Immature natural killer cell (primary cell): ENCODE measurements at regions not wholly inside any gene's neighbourhood (a gene's known extent, or its start where the extent isn't known, plus 50 kb on each side); places are given as distances from the start of the nearest gene placed in this dataset.

Source experiments
- DNase-seq, 3 donors: peaks; one replicate each; pipeline ENCODE4 v3.0.0; 2022; ENCODE audit warnings: mixed read lengths in 1 of 3
- H3K27ac Mint-ChIP-seq, 6 donors: one replicate each; pipeline ENCODE4 v1.8.0; 2020; ENCODE audit warnings: mixed read lengths in 6 of 6, mild to moderate bottlenecking in 5 of 6, inconsistent platforms in 4 of 6, moderate library complexity in 3 of 6
- H3K27me3 Mint-ChIP-seq, 3 donors: one replicate each; pipeline ENCODE4 v1.8.0; 2020 to 2021; ENCODE audit warnings: low read depth in 3 of 3, mild to moderate bottlenecking in 3 of 3, mixed read lengths in 3 of 3, moderate library complexity in 3 of 3, inconsistent platforms in 1 of 3
- H3K36me3 Mint-ChIP-seq, 3 donors: one replicate each; pipeline ENCODE4 v1.8.0; 2020; ENCODE audit warnings: mixed read lengths in 3 of 3, inconsistent platforms in 2 of 3, mild to moderate bottlenecking in 2 of 3
- H3K4me1 Mint-ChIP-seq, 2 donors: one replicate each; pipeline ENCODE4 v1.8.0; 2020; ENCODE audit warnings: inconsistent platforms in 2 of 2, mild to moderate bottlenecking in 2 of 2, mixed read lengths in 2 of 2, moderate library complexity in 1 of 2
- H3K4me3 Mint-ChIP-seq, 5 donors: one replicate each; pipeline ENCODE4 v1.8.0; 2020; ENCODE audit warnings: mild to moderate bottlenecking in 5 of 5, mixed read lengths in 5 of 5, inconsistent platforms in 3 of 5, moderate library complexity in 3 of 5
- H3K9me3 Mint-ChIP-seq, 6 donors: one replicate each; pipeline ENCODE4 v1.8.0; 2020; ENCODE audit warnings: mild to moderate bottlenecking in 6 of 6, mixed read lengths in 6 of 6, inconsistent platforms in 4 of 6, moderate library complexity in 3 of 6

DNA sequence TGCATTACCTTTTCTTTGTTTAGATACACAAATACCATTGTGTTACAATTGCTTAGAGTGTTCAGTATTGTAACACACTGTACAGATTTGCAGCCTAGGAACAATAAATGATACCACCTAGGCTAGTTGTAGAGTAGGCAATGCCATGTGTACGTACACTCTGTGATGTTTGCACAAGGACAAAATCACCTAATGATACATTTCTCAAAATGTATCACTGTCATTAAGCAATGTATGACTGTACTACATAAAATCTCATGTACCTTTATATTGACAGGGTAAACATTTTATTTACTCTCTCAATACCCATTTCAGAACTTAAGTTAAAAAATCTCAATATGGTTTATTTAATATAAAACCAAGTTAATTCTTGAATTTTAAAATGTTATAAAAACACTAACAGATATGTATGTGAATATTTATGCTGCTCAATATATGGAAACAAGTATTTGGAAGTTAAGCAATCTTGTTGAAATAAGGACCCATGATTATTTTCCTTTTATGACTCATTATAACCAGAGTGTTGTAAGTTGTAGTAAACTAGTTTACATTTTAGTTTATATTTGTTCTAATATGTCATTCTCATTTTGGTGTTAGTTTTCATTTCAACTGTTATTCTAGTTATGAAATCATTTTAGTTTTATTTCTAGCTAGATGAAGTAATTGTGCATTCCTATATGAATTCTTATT lies 409.2 kb downstream of the TLL1 start:
- H3K4me3 Mint-ChIP-seq = no peak overlapping the region
- H3K27me3 Mint-ChIP-seq = peaks cover 0 to 2% (median 1%) of the 10 kb centered on the region in 3 donors
- peaks cover 0 to 6% of the 10 kb centered on the region in 2 donors for H3K4me1 Mint-ChIP-seq
- no peak for DNase-seq
- H3K27ac Mint-ChIP-seq = no peak overlapping the region
- H3K36me3 Mint-ChIP-seq = no peaks in the 10 kb centered on the region
- peaks cover 3 to 27% (median 14%) of the 10 kb centered on the region in 6 donors for H3K9me3 Mint-ChIP-seq

DNA sequence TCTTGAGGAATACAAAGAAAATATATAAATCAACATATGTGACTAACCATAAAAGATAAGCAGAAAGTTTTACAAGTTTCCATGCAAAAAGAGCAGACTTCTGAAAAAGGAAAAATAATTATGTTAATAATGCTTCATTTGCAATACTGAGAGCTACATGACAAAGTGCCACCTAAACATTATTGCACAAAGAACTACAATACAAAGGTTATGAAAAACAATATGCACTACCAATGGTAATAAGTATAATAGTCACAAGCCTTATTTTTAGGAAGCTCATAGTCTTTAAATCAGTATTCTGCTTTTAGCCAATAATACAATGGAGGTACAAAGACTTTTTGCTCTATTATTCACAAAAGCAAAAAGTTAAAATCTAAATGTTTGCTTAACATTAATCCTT lies 411.2 kb downstream of the TLL1 start:
- Mint-ChIP-seq H3K27ac (no peak overlapping the region), H3K36me3 (no peaks in the 10 kb centered on the region), H3K27me3 (peaks cover 0 to 1% (median 0%) of the 10 kb centered on the region in 3 donors), H3K4me3 (no peak overlapping the region), H3K4me1 (peaks cover 0 to under 1% of the 10 kb centered on the region in 2 donors), H3K9me3 (peaks cover 2 to 34% (median 14%) of the 10 kb centered on the region in 6 donors)
- DNase-seq = no peak

DNA sequence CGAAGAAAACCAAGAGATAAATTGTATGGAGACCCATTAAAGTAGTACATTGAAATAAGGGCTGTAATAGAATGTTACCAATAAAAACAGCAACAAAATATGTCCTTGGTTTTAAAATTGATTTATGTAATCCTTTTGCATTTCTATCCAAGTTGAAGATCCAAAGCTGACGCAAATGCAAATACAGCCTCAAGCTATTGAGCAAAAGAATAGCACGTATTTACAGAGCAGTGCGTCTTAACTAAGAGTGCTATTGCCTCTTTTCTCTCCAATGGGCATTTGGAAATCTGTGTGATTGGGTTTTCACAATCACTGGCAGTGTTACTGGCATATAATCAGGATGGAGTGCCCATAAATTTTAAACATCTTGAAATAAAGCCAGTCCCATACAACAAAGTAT lies 417.4 kb downstream of the TLL1 start:
- Mint-ChIP-seq H3K27ac (no peak overlapping the region), H3K27me3 (no peaks in the 10 kb centered on the region), H3K36me3 (no peaks in the 10 kb centered on the region), H3K9me3 (peaks cover 6 to 56% (median 16%) of the 10 kb centered on the region in 6 donors), H3K4me1 (no peaks in the 10 kb centered on the region), H3K4me3 (no peak overlapping the region)
- no peak for DNase-seq

DNA sequence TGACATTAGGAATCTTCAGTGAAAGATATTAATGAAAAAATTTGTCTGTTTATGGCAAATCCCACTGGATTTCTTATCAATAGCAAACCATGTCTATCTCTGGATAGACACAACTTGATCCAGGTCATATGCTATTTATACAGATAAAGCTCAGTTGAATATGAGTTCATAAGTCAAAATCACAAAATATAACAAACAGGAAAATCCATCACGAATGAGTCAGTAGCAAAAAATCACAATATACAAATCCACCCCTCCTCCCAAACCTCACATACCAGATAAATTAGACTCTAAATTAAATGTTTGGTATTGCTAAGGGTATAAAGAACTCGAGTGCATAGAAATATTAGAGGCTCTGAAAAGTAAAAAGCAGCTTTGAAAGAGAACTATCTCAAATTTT lies 420.5 kb downstream of the TLL1 start:
- H3K9me3 Mint-ChIP-seq = peaks cover 2 to 46% (median 13%) of the 10 kb centered on the region in 6 donors
- no peak overlapping the region for H3K4me3 Mint-ChIP-seq
- no peaks in the 10 kb centered on the region for H3K36me3 Mint-ChIP-seq
- H3K27me3 Mint-ChIP-seq = peaks cover 0 to 2% (median 0%) of the 10 kb centered on the region in 3 donors
- no peaks in the 10 kb centered on the region for H3K4me1 Mint-ChIP-seq
- no peak for DNase-seq
- H3K27ac Mint-ChIP-seq = no peak overlapping the region

DNA sequence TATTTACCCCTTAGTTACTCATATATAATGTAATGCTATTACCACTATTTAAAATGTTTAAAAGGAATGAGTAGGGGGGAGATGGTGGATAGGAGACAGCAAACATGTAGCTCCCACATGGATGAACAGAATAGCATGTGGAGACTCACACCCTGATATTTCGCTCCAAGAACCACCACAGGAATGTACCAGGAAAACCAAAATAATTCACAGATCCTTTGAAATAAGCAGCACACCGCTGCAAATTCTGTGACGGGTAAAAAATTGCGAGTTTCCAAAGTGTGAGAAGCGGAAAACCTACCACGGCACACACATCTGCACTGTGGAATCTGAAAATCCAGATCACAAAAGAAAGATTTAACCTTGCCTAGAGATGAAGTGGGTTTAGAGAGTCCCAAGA lies 428.2 kb downstream of the TLL1 start:
- Mint-ChIP-seq H3K27ac (no peak overlapping the region), H3K36me3 (no peaks in the 10 kb centered on the region), H3K9me3 (peaks cover 4 to 51% (median 20%) of the 10 kb centered on the region in 6 donors), H3K4me1 (no peaks in the 10 kb centered on the region), H3K27me3 (peaks cover 0 to 2% (median 0%) of the 10 kb centered on the region in 3 donors), H3K4me3 (no peak overlapping the region)
- DNase-seq = no peak

DNA sequence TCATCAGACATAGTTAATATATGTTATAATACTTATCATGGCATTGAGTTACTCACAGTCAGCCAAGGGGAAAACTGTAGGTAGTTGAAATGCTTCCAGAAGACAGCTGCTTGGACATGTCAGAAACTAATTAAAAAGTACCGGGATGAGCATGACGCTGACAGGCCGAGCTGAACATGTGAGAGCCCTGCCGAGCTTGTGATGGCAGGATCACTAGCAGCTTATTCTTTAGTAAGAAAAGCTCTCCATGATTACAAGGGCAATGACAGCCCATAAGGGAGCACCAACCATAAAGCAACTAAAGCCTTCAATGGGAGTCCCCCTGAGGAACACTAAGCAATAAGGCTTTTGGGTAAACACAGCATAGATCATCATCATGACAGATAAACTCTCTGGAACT lies 435.6 kb downstream of the TLL1 start:
- no peaks in the 10 kb centered on the region for H3K27me3 Mint-ChIP-seq
- H3K4me3 Mint-ChIP-seq = no peak overlapping the region
- no peak overlapping the region for H3K27ac Mint-ChIP-seq
- H3K4me1 Mint-ChIP-seq = no peaks in the 10 kb centered on the region
- H3K9me3 Mint-ChIP-seq = peaks cover 2 to 52% (median 14%) of the 10 kb centered on the region in 6 donors
- H3K36me3 Mint-ChIP-seq = no peaks in the 10 kb centered on the region
- no peak for DNase-seq

DNA sequence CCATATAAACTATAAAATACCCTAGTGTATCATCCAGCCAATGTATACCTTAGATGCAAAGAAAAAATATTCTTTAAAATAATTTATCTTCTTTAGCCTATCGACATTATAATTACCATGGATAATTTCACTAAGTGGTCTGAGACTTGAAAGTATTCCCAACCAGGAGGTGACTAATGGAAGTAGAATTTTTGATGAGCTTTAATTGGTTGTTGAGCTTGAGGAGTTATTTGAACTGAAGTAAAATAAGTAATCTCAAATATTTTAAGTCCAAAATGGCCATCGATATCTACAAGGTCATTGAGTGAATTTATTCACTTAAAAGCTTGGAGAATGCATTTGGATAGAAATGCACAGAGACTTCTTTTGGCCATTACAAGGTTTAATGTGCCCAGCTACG lies 436.2 kb downstream of the TLL1 start:
- no peak overlapping the region for H3K27ac Mint-ChIP-seq

DNA sequence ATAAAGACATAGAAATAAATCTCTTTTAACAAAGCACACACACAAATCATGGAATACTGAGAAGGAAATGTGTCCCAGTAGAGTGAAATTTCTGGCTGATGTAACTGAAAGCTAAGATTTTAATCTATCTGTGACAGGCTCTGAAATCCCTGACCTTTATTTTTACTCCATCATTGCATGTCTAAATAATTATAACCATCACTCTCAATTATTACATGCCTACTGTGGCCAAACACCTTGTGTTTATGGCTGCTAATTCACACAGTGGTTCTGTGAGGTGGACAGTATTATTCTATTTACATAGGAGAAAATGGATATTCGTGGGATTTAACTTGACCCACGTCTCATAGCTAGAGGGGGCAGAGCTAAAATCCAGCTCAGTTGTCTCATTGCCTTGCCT lies 438.1 kb downstream of the TLL1 start:
- H3K27me3 Mint-ChIP-seq = no peaks in the 10 kb centered on the region
- H3K4me1 Mint-ChIP-seq = no peaks in the 10 kb centered on the region
- H3K36me3 Mint-ChIP-seq = no peaks in the 10 kb centered on the region
- no peak for DNase-seq
- H3K9me3 Mint-ChIP-seq = peaks cover 2 to 41% (median 9%) of the 10 kb centered on the region in 6 donors
- H3K27ac Mint-ChIP-seq = no peak overlapping the region
- H3K4me3 Mint-ChIP-seq = no peak overlapping the region

More for the DNA sequence above, 436.2 kb downstream of the TLL1 start:
- H3K36me3 Mint-ChIP-seq = no peaks in the 10 kb centered on the region
- no peak overlapping the region for H3K4me3 Mint-ChIP-seq
- H3K9me3 Mint-ChIP-seq = peaks cover 2 to 49% (median 13%) of the 10 kb centered on the region in 6 donors
- H3K4me1 Mint-ChIP-seq = no peaks in the 10 kb centered on the region
- no peak for DNase-seq
- H3K27me3 Mint-ChIP-seq = no peaks in the 10 kb centered on the region

DNA sequence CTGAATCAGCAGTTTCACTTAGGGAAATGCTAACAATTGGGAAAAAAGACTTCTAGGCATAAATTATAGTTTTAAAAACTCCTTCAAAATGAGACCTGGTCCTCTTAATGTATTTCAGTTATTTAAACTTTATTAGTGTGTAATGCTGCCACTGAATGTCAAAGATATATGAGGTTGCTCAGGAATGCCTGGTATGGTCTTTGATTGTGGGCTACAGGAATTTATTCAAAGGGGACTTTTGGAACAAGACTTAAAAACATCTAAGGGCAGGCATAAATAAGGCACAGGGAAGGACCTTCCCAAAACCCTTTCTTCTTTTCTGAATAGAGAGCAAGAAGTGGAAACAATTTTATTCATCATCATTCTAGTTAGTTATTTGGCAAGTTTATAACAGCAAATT lies 439.1 kb downstream of the TLL1 start:
- no peaks in the 10 kb centered on the region for H3K4me1 Mint-ChIP-seq
- H3K27me3 Mint-ChIP-seq = no peaks in the 10 kb centered on the region
- no peak overlapping the region for H3K27ac Mint-ChIP-seq
- DNase-seq = no peak
- H3K9me3 Mint-ChIP-seq = peaks cover 2 to 31% (median 10%) of the 10 kb centered on the region in 6 donors
- H3K4me3 Mint-ChIP-seq = no peak overlapping the region
- no peaks in the 10 kb centered on the region for H3K36me3 Mint-ChIP-seq

DNA sequence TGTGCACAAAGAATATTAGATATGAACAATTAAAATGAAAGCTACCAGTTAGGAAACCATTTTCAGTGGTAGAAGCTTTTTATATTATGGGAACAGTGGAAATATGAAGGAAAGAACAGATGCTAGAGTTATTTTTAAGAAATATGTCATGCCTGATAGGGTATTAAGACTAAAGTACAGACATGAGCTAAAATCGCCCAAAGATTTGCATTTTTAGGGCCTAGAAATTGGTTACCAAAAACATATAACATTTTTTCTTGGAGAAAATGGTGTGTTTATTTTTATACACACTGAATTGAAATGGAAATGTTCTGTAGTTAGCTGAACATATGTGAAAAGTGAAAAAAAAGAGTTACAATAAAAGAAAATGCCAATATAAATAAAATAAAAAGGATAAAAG lies 441.9 kb downstream of the TLL1 start:
- H3K4me1 Mint-ChIP-seq = no peaks in the 10 kb centered on the region
- peaks cover 2 to 37% (median 15%) of the 10 kb centered on the region in 6 donors for H3K9me3 Mint-ChIP-seq
- no peak for DNase-seq
- no peak overlapping the region for H3K4me3 Mint-ChIP-seq
- H3K36me3 Mint-ChIP-seq = no peaks in the 10 kb centered on the region
- no peaks in the 10 kb centered on the region for H3K27me3 Mint-ChIP-seq
- H3K27ac Mint-ChIP-seq = no peak overlapping the region

DNA sequence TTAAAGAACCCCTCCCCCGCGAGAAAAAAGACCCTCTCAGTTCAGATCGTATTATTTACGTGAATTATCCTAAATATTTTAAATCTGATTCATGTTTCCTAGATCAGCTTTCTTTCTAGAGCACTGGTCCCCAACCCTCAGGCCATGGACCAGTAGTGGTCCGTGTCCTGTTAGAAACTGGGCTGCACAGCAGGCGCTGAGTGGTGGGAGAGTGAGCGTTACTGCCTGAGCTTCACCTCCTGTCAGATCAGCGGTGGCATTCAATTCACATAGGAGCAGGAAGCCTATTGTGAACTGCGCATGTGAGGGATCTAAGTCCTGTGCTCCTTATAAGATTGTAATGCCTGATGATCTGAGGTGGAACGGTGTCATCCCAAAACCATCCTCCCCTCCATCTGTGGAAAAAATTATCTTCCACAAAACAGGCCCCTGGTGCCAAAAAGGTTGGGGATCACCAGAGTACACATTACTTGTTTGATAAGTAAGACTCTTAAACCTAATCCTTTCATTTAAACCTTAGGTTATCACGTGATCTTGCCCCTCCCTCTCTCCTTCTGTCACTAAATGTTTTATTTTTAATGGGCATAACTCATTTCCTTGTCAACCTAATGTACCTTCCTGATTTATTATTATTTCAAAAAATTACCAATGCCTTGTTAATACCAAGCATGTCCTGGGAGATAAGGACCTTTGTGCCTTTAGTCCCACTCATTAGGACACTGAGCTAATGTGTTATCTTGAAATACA lies 442.9 kb downstream of the TLL1 start:
- Mint-ChIP-seq H3K9me3 (peaks cover 2 to 37% (median 18%) of the 10 kb centered on the region in 6 donors), H3K27ac (no peak overlapping the region), H3K4me3 (no peak overlapping the region), H3K4me1 (no peaks in the 10 kb centered on the region), H3K27me3 (no peaks in the 10 kb centered on the region), H3K36me3 (no peaks in the 10 kb centered on the region)
- DNase-seq = no peak

DNA sequence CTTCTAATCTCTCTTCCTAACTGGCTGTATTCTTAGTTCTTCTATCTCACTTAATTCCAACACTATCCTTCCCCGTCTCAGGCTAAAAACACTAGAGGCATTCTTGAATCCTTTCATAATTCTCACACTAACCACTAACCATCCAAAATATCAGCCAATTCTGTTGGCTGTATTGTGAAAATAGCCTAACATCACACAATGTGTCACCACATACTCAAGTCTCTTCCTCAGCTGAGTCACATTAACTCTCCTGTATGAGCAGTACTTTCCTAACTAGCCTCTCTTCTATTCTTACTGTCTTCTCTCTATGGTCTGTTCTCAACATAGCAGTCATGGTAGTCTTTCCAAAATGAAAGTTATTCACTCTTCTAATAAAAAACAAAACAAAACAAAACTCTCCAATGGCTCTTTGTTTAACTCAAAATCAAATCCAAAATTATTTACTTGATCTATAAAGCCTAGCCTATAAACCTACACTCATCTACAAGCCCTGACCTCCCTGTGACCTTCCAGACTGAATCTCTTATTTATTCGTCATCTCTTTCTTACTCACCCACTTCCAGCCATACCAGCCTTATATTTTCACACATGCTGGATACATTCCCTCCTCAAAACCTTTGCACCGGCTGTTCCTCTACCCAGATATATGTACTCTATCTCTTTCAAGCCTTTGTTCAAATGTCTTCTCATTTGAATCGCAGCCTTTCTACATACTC lies 445.9 kb downstream of the TLL1 start:
- Mint-ChIP-seq H3K4me1 (no peaks in the 10 kb centered on the region), H3K36me3 (no peaks in the 10 kb centered on the region), H3K4me3 (no peak overlapping the region), H3K27me3 (no peaks in the 10 kb centered on the region), H3K27ac (no peak overlapping the region), H3K9me3 (peaks cover 3 to 36% (median 22%) of the 10 kb centered on the region in 6 donors)
- no peak for DNase-seq

DNA sequence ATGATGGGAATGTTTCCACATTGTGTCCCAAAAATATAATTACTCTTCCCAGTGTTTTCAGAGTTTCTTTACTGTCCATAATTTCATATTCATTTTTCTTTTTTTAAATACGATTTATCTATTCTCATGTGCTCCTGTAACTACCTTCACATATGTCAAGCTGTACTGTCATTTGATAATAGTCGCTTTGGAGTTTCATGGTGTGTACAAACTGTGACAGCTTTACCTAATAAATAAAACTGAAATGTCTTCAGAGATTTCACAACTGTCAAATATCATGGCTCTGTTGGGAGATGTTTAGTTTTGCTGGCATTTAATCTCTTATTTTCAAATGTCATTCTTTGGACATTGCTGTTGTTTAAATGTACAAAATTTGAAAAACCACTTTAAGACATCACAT lies 450.2 kb downstream of the TLL1 start:
- no peak for DNase-seq
- peaks cover 3 to 43% (median 21%) of the 10 kb centered on the region in 6 donors for H3K9me3 Mint-ChIP-seq
- H3K4me3 Mint-ChIP-seq = no peak overlapping the region
- no peaks in the 10 kb centered on the region for H3K27me3 Mint-ChIP-seq
- H3K27ac Mint-ChIP-seq = no peak overlapping the region
- no peaks in the 10 kb centered on the region for H3K4me1 Mint-ChIP-seq
- no peaks in the 10 kb centered on the region for H3K36me3 Mint-ChIP-seq

DNA sequence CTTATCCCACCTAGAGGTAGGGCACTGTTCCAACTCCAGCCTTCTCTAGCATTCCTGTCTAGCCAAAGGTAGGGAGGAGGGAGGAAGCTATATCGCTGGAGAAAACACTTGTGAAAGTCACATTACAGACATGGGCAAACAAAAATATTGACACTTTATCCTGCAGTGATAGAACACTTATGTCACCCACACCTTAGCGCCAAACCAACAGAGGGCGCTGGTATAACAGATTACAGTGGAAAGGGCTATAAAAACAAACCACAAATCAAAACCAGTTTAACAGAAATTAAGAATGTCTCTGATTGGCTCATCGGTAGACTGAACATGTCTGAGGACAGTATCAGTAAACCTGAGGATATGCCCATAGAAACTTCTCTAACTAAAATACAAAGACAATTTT lies 451.3 kb downstream of the TLL1 start:
- Mint-ChIP-seq H3K9me3 (peaks cover 3 to 36% (median 19%) of the 10 kb centered on the region in 6 donors), H3K27ac (no peak overlapping the region), H3K36me3 (no peaks in the 10 kb centered on the region), H3K27me3 (no peaks in the 10 kb centered on the region), H3K4me3 (no peak overlapping the region), H3K4me1 (no peaks in the 10 kb centered on the region)
- no peak for DNase-seq
